DOHH2 (cell line): ENCODE measurements at regions not wholly inside any gene's neighbourhood (a gene's known extent, or its start where the extent isn't known, plus 50 kb on each side); places are given as distances from the start of the nearest gene placed in this dataset.

ENCODE experiments used
- H3F3A ChIP-seq: fragments of 200-600 bp; sonication (generic), shearing (Covaris generic); 2 replicates; pipeline ENCODE4 v1.6.0; 2016; ENCODE audit warnings: antibody characterized with exemption, mild to moderate bottlenecking; ENCODE audit not compliant: control insufficient read depth, insufficient read depth
- H3K27ac ChIP-seq: fragments of 200-600 bp; sonication (generic); 2 replicates; pipeline ENCODE4 v1.5.1; 2014; ENCODE audit warnings: low read depth, mild to moderate bottlenecking, low read length, moderate library complexity
- H3K27me3 ChIP-seq: fragments of 200-600 bp; sonication (generic); 2 replicates; pipeline ENCODE4 v1.6.1; 2014; ENCODE audit warnings: mild to moderate bottlenecking, low read length, mixed read lengths; ENCODE audit not compliant: control insufficient read depth
- H3K36me3 ChIP-seq: fragments of 200-600 bp; sonication (generic); 2 replicates; pipeline ENCODE4 v1.6.1; 2014; ENCODE audit warnings: mild to moderate bottlenecking, low read length, moderate library complexity, mixed read lengths; ENCODE audit not compliant: control insufficient read depth
- H3K4me1 ChIP-seq: fragments of 200-600 bp; sonication (generic); 2 replicates; pipeline ENCODE4 v1.6.1; 2014; ENCODE audit warnings: mild to moderate bottlenecking, low read length, mixed read lengths; ENCODE audit not compliant: control insufficient read depth
- H3K4me2 ChIP-seq: fragments of 200-600 bp; sonication (generic); 2 replicates; pipeline ENCODE4 v1.6.0; 2014; ENCODE audit warnings: mild to moderate bottlenecking, low read length, moderate library complexity
- H3K4me3 ChIP-seq: fragments of 200-600 bp; sonication (generic); 2 replicates; pipeline ENCODE4 v1.5.1; 2014; ENCODE audit warnings: mild to moderate bottlenecking, low read length, mixed read lengths
- H3K79me2 ChIP-seq: fragments of 200-600 bp; sonication (generic); 2 replicates; pipeline ENCODE4 v1.6.1; 2014; ENCODE audit warnings: mild to moderate bottlenecking, low read length, mixed read lengths; ENCODE audit not compliant: control insufficient read depth
- H3K9me2 ChIP-seq: fragments of 200-600 bp; sonication (generic); replicated peaks from 2 replicates; pipeline ENCODE4 v1.6.1; 2014; ENCODE audit warnings: mild to moderate bottlenecking, low read length, mixed read lengths; ENCODE audit not compliant: control insufficient read depth
- H3K9me3 ChIP-seq: fragments of 200-600 bp; sonication (generic); 2 replicates; pipeline ENCODE4 v1.6.1; 2014; ENCODE audit warnings: antibody characterized with exemption, low read length, mixed read lengths; ENCODE audit not compliant: control insufficient read depth, insufficient read depth
- H4K20me1 ChIP-seq: fragments of 200-600 bp; sonication (generic); 2 replicates; pipeline ENCODE4 v1.6.0; 2014; ENCODE audit warnings: low read depth, mild to moderate bottlenecking, antibody characterized with exemption, low read length, moderate library complexity; ENCODE audit not compliant: control insufficient read depth, insufficient read depth
- EZH2phosphoT487 ChIP-seq: fragments of 200-600 bp; sonication (generic); IDR thresholded peaks from 2 replicates; pipeline ENCODE4 v1.6.1; 2017; ENCODE audit warnings: borderline replicate concordance, mild to moderate bottlenecking, antibody characterized with exemption, low read length, moderate library complexity, mixed read lengths
- TF ChIP-seq, protein P1 (sequence below): fragments of 200-600 bp; sonication (generic); IDR thresholded peaks from one replicate; pipeline ENCODE4 v1.5.1; 2014; ENCODE audit warnings: antibody characterized with exemption, mild to moderate bottlenecking, low read depth, low read length; ENCODE audit not compliant: poor library complexity, severe bottlenecking

DNA sequence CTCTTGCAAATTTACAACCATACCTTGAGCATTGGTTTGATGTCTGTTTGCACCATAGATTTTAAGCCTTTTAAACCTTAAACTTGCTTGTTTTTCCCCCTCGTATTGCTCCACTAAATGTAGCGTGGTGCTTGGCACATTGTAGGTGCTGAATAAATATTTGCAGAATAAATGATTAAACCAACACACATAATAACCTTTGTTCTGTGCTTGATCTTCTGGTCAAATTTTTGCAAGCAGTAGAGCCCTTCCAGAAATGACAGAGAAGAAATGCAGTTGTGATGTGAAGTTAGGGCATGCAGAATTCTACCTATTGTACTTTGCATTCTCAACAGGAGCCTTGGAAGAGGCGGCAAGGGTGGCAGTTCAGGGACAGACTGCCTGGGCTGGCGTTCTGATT, 394.4 kb upstream of the TBX3 start:
- Histone ChIP-seq H3K36me3 (no peaks in the 10 kb centered on the region), H3K79me2 (no peaks in the 10 kb centered on the region), H3K27ac (no peak overlapping the region), H3K4me3 (no peak overlapping the region), H3K4me2 (no peak overlapping the region), H3K27me3 (no peaks in the 10 kb centered on the region), H4K20me1 (no peaks in the 10 kb centered on the region), H3F3A (no peaks in the 10 kb centered on the region), H3K9me3 (no peaks in the 10 kb centered on the region), H3K9me2 (no peaks in the 10 kb centered on the region), H3K4me1 (no peaks in the 10 kb centered on the region)
- TF ChIP-seq, protein P1, sequence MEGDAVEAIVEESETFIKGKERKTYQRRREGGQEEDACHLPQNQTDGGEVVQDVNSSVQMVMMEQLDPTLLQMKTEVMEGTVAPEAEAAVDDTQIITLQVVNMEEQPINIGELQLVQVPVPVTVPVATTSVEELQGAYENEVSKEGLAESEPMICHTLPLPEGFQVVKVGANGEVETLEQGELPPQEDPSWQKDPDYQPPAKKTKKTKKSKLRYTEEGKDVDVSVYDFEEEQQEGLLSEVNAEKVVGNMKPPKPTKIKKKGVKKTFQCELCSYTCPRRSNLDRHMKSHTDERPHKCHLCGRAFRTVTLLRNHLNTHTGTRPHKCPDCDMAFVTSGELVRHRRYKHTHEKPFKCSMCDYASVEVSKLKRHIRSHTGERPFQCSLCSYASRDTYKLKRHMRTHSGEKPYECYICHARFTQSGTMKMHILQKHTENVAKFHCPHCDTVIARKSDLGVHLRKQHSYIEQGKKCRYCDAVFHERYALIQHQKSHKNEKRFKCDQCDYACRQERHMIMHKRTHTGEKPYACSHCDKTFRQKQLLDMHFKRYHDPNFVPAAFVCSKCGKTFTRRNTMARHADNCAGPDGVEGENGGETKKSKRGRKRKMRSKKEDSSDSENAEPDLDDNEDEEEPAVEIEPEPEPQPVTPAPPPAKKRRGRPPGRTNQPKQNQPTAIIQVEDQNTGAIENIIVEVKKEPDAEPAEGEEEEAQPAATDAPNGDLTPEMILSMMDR: no peak
- TF ChIP-seq EZH2phosphoT487: no peak

DNA sequence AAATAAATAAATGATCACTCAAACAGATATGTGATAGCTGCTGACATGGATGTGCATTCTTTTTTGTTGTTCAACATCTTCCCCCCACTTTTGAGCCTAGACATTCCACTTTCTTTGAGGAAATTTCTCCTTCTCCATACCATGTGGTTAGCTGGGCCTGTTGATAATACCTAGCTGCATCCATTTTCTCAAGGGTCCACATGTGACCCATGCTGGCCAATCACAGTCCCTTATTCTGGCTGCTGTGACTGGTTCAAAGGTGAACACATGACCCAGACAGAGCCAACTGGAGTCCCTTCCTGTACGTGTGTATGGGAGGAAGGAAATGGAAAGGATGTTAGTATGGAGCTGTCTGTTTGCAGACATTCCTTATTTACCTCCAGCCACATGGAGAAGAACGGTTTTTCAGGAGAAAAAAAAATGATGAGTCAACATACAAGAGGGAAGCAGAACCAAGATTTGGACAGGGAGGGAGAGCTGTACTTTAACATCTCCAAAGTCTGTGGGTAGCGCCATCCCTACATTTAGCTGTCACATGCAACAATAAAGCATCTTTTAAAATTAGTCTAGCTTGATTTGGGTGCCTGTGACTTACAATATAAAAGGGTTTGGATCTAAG, 391.7 kb upstream of the TBX3 start:
- H3K4me3 ChIP-seq: no peak overlapping the region
- H3K9me2 ChIP-seq: no peaks in the 10 kb centered on the region
- H3K27ac ChIP-seq: no peak overlapping the region
- H3K9me3 ChIP-seq: no peaks in the 10 kb centered on the region
- H3K79me2 ChIP-seq: no peaks in the 10 kb centered on the region
- no peaks in the 10 kb centered on the region for H3F3A ChIP-seq
- no peak overlapping the region for H3K4me2 ChIP-seq
- TF ChIP-seq, protein P1: no peak
- TF ChIP-seq EZH2phosphoT487: no peak
- no peaks in the 10 kb centered on the region for H3K36me3 ChIP-seq
- no peaks in the 10 kb centered on the region for H3K27me3 ChIP-seq
- no peaks in the 10 kb centered on the region for H3K4me1 ChIP-seq
- H4K20me1 ChIP-seq: no peaks in the 10 kb centered on the region

DNA sequence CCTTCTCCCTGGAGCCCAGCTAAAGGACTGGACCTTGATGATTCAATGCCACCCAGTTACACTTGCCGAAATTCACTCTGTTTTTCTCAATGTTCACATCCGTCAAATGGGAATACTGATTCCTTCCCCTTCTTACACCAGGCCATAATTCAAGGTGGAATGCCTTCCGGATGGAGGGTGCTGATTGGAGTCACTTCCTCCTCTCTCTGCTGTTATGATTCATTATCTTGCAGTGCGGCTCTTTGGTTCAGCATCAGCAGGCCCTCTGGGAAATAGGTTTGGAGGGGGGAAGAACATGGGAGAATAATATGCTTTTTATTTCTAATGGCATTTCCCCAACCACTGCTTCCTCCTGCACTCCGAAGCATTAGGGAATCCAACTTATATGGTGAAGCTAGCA, 390.6 kb upstream of the TBX3 start:
- no peak overlapping the region for H3K4me2 ChIP-seq

More for the DNA sequence above, 390.6 kb upstream of the TBX3 start:
- Histone ChIP-seq H4K20me1 (no peaks in the 10 kb centered on the region), H3K9me3 (no peaks in the 10 kb centered on the region), H3K36me3 (no peaks in the 10 kb centered on the region), H3K27ac (no peak overlapping the region), H3K9me2 (no peaks in the 10 kb centered on the region), H3K27me3 (no peaks in the 10 kb centered on the region), H3K4me3 (no peak overlapping the region), H3F3A (no peaks in the 10 kb centered on the region), H3K79me2 (no peaks in the 10 kb centered on the region), H3K4me1 (no peaks in the 10 kb centered on the region)
- TF ChIP-seq EZH2phosphoT487: no peak
- TF ChIP-seq, protein P1: no peak
